ENCODE measurements at regions not wholly inside any gene's neighbourhood (a gene's known extent, or its start where the extent isn't known, plus 50 kb on each side); places are given as distances from the start of the nearest gene placed in this dataset.

- DNase-seq (ENCODE audit: low read depth, low spot score), result no peak
Measured at GRCh38 chr6:41428996-41429421, 93.6 kb downstream of the NCR2 start.

- DNase-seq (ENCODE audit: low read depth, low spot score), result no peak
Measured at GRCh38 chr6:41429506-41430504, 94.4 kb downstream of the NCR2 start.

GRCh38 chr6:41430875-41431274 lies 95.5 kb downstream of the NCR2 start:
- no peak for DNase-seq (ENCODE audit: low read depth, low spot score)

GRCh38 chr6:41432280-41432679 lies 96.9 kb downstream of the NCR2 start:
- DNase-seq (ENCODE audit: low read depth, low spot score), result no peak

GRCh38 chr6:41434803-41435481 lies 99.5 kb downstream of the NCR2 start:
- DNase-seq (ENCODE audit: low read depth, low spot score), result no peak

GRCh38 chr6:41437604-41438003 lies 102.2 kb downstream of the NCR2 start:
- no peak for DNase-seq (ENCODE audit: low read depth, low spot score)

- no peak for DNase-seq (ENCODE audit: low read depth, low spot score)
Measured at GRCh38 chr6:41438746-41439145, 103.3 kb downstream of the NCR2 start.

- no peak for DNase-seq (ENCODE audit: low read depth, low spot score)
Measured at GRCh38 chr6:41439524-41440418, 104.4 kb downstream of the NCR2 start.

- DNase-seq (ENCODE audit: low read depth, low spot score), result no peak
Measured at GRCh38 chr6:41440958-41441357, 105.2 kb upstream of the FOXP4 start.

GRCh38 chr6:41441598-41442351 lies 104.4 kb upstream of the FOXP4 start:
- DNase-seq (ENCODE audit: low read depth, low spot score), result no peak

- no peak for DNase-seq (ENCODE audit: low read depth, low spot score)
Measured at GRCh38 chr6:41442352-41442672, 103.9 kb upstream of the FOXP4 start.

GRCh38 chr6:41442800-41443501 lies 103.2 kb upstream of the FOXP4 start:
- DNase-seq (ENCODE audit: low read depth, low spot score), result no peak

GRCh38 chr6:41443616-41444525 lies 102.3 kb upstream of the FOXP4 start:
- DNase-seq (ENCODE audit: low read depth, low spot score), result no peak

GRCh38 chr6:41445261-41445660 lies 100.9 kb upstream of the FOXP4 start:
- DNase-seq (ENCODE audit: low read depth, low spot score), result no peak

GRCh38 chr6:41446132-41446531 lies 100.0 kb upstream of the FOXP4 start:
- DNase-seq (ENCODE audit: low read depth, low spot score), result no peak

GRCh38 chr6:41446907-41447545 lies 99.2 kb upstream of the FOXP4 start:
- DNase-seq (ENCODE audit: low read depth, low spot score), result no peak

GRCh38 chr6:41448256-41448655 lies 97.9 kb upstream of the FOXP4 start:
- DNase-seq (ENCODE audit: low read depth, low spot score), result no peak

GRCh38 chr6:41449399-41450245 lies 96.6 kb upstream of the FOXP4 start:
- DNase-seq (ENCODE audit: low read depth, low spot score), result no peak
